HepG2 (cell line): ENCODE measurements at regions not wholly inside any gene's neighbourhood (a gene's known extent, or its start where the extent isn't known, plus 50 kb on each side); places are given as distances from the start of the nearest gene placed in this dataset.

Experiments
- ATAC-seq: fragments of 200-7000 bp; cut with Tn5 transposase; 3 replicates; pipeline ENCODE4 v1.9.1; 2020; ENCODE audit warnings: mild to moderate bottlenecking, moderate library complexity
- BruUV-seq: library from RNA; stranded (reverse); fragments of 400-500 nt; replicated peaks from 2 replicates; lab custom pipeline; 2021; lab: Mats Ljungman, UMichigan
- CTCF ChIA-PET: fragments of 300-600 bp; formaldehyde crosslinking; extraction: SDS; loops from one replicate; lab custom pipeline; 2021; ENCODE audit warnings: low total read pairs, inconsistent platforms, low intra/inter-chr PET ratio; lab: Yijun Ruan, JAX
- POLR2A ChIA-PET: fragments of 350-600 bp; sonication (Branson Sonifier 250); formaldehyde crosslinking; loops from one replicate; lab custom pipeline; 2020; ENCODE audit warnings: antibody characterized with exemption, inconsistent platforms; lab: Yijun Ruan, JAX
- DNase-seq: peaks from one replicate; pipeline ENCODE4 v3.0.0-alpha.2; 2015; ENCODE audit warnings: low spot score
- FAIRE-seq: peaks from 3 replicates; lab custom pipeline; 2011; peaks lifted over from hg19 to GRCh38; lab: Jason Lieb, UNC
- H2AFZ ChIP-seq: one replicate; pipeline ENCODE4 v1.6.1; 2011; ENCODE audit warnings: low read length, inconsistent platforms
- H3K27ac ChIP-seq: fragments of 300-600 bp; 3 replicates; pipeline ENCODE4 v1.8.0; 2011; ENCODE audit warnings: mixed run types, mild to moderate bottlenecking, mixed read lengths, low read length, inconsistent platforms; ENCODE audit not compliant: insufficient read depth; ENCODE audit errors: extremely low read length
- H3K27me3 ChIP-seq, 2 experiments: fragments of 200-600 bp in 1 of 2; 2 replicates in 1 of 2; 3 replicates in 1 of 2; pipeline versions ENCODE4 v1.6.0 to v1.8.0; 2011; ENCODE audit warnings: low read length in 2 of 2, mild to moderate bottlenecking in 2 of 2, moderate library complexity in 2 of 2, inconsistent platforms in 1 of 2; ENCODE audit not compliant: insufficient read depth in 2 of 2, control insufficient read depth in 1 of 2
- H3K36me3 ChIP-seq, 2 experiments: fragments of 200-600 bp in 1 of 2; replicated peaks in 1 of 2; 2 replicates in 1 of 2; 3 replicates in 1 of 2; pipeline versions ENCODE4 v1.5.1 to v1.8.0; 2011; ENCODE audit warnings: low read length in 2 of 2, inconsistent platforms in 1 of 2; ENCODE audit not compliant: insufficient read depth in 2 of 2, control insufficient read depth in 1 of 2
- H3K4me1 ChIP-seq: 2 replicates; pipeline ENCODE4 v1.5.1; 2012; ENCODE audit warnings: low read length, inconsistent platforms; ENCODE audit not compliant: insufficient read depth
- H3K4me2 ChIP-seq: 2 replicates; pipeline ENCODE4 v1.6.0; 2011; ENCODE audit warnings: low read depth, low read length, inconsistent platforms
- H3K4me3 ChIP-seq, 3 experiments: fragments of 200-600 bp in 1 of 3; sonication (generic), shearing (Covaris generic) in 1 of 3; replicated peaks in 1 of 3; 2 replicates each; pipeline ENCODE4 v1.5.1; 2011 to 2016; ENCODE audit warnings: low read length in 3 of 3, inconsistent platforms in 2 of 3, low read depth in 2 of 3, mild to moderate bottlenecking in 2 of 3, control low read depth in 1 of 3, mixed read lengths in 1 of 3; ENCODE audit not compliant: insufficient read depth in 1 of 3
- H3K79me2 ChIP-seq: one replicate; pipeline ENCODE4 v1.6.1; 2011; ENCODE audit warnings: low read length, inconsistent platforms; ENCODE audit not compliant: insufficient read depth
- H3K9ac ChIP-seq: 2 replicates; pipeline ENCODE4 v1.6.0; 2011; ENCODE audit warnings: mild to moderate bottlenecking, low read depth, low read length, inconsistent platforms; ENCODE audit not compliant: insufficient read depth
- H3K9me3 ChIP-seq: 2 replicates; pipeline ENCODE4 v1.5.1; 2012; ENCODE audit warnings: mild to moderate bottlenecking, low read length
- H4K20me1 ChIP-seq: 2 replicates; pipeline ENCODE4 v1.6.0; 2011; ENCODE audit warnings: inconsistent platforms, mild to moderate bottlenecking, low read length, moderate library complexity; ENCODE audit not compliant: insufficient read depth
- CC2D1A ChIP-seq: sonication (generic); formaldehyde crosslinking; IDR thresholded peaks from 2 replicates; pipeline ENCODE4 v1.8.1; 2023; ENCODE audit warnings: mild to moderate bottlenecking, missing genetic modification reagents
- KLF11 ChIP-seq: IDR thresholded peaks from 2 replicates; pipeline ENCODE4 v1.6.1; 2016; ENCODE audit warnings: missing compliant biosample characterization
- RELA ChIP-seq: sonication (generic); formaldehyde crosslinking; IDR thresholded peaks from 2 replicates; pipeline ENCODE4 v1.4.0; 2020; ENCODE audit warnings: missing genetic modification reagents
- RORA ChIP-seq: sonication (generic); formaldehyde crosslinking; IDR thresholded peaks from 2 replicates; pipeline ENCODE4 v1.5.0; 2020; ENCODE audit warnings: mild to moderate bottlenecking, missing genetic modification reagents, moderate library complexity
- RXRA ChIP-seq: sonication (generic); formaldehyde crosslinking; IDR thresholded peaks from 2 replicates; pipeline ENCODE4 v1.5.1; 2020; ENCODE audit warnings: missing genetic modification reagents
- SNAI1 ChIP-seq: sonication (generic); formaldehyde crosslinking; IDR thresholded peaks from 2 replicates; pipeline ENCODE4 v1.5.0; 2020; ENCODE audit warnings: mild to moderate bottlenecking, missing genetic modification reagents, borderline replicate concordance
- STAG1 ChIP-seq: sonication (generic); formaldehyde crosslinking; IDR thresholded peaks from 2 replicates; pipeline ENCODE4 v1.4.0; 2020; ENCODE audit warnings: missing genetic modification reagents
- SYNCRIP ChIP-seq: fragments of 200-400 bp; formaldehyde crosslinking; IDR thresholded peaks from 2 replicates; pipeline ENCODE4 v1.6.1; 2018; ENCODE audit warnings: mild to moderate bottlenecking, low read depth, low read length; ENCODE audit not compliant: insufficient read depth
- ZFP1 ChIP-seq: IDR thresholded peaks from 2 replicates; pipeline ENCODE4 v1.6.1; 2016
- ZNF768 ChIP-seq: sonication (generic); formaldehyde crosslinking; IDR thresholded peaks from 2 replicates; pipeline ENCODE4 v1.4.0; 2020; ENCODE audit warnings: missing genetic modification reagents
- WGBS: methylation state at CpG from one replicate; pipeline ENCODE4 v1.1.6; 2017; ENCODE audit warnings: low lambda C conversion rate; 5-methylcytosine and 5-hydroxymethylcytosine counted together
- in situ Hi-C: cut with HindIII; loops from 2 replicates; pipeline ENCODE4 v1.10.0; 2017; ENCODE audit warnings: low pct_unique_long_range_greater_than_20kb; ENCODE audit not compliant: extremely low pct_ligation_motif_present
- intact Hi-C: fragments of 100-400 bp; cut with micrococcal nuclease; formaldehyde crosslinking; loops from one replicate; pipeline ENCODE4 v1.10.0; 2022; ENCODE audit not compliant: unreplicated experiment
- TF ChIP-seq, protein P1 (sequence below): sonication (generic); formaldehyde crosslinking; IDR thresholded peaks from 2 replicates; pipeline ENCODE4 v1.9.0; 2021; ENCODE audit warnings: mild to moderate bottlenecking, missing genetic modification reagents

DNA sequence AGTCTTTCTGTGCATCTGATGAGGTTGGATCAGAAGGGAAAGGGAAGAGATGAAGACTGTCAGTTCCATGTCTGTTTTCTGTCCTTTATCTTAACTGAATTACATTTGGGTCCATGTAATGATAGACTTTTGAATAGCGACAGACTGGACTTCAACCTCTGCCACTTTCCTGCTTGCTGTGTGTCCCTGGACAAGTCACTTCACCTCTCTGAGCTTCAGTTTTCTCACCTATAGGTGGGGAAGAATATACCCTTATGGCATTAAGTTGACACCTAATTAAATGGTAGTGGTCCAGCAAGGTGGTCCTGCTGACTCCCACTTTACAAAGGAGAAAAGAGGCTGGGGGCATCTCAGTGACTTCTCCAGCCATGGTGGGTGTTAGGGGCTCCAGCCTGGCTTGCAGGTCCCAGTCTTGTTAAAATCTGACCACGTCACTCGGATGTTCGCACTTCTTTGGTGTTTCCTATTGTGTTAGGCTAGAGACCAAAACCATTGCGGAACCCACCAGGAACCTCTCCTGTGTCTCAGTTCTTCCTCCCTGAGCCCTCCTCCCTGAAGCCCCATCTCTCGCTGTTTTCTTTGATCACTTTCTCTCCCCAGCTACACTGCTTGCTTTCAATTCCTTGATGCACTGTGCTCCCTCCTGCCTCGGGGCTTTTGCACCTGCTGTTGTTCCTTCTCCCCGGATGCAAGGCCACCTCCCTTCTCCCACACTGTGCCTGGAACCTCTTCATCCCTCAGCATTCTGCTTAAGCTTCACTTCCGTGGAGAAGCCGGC lies 256.5 kb downstream of the NSG2 start (continued):
- no peak for TF ChIP-seq SYNCRIP

DNA sequence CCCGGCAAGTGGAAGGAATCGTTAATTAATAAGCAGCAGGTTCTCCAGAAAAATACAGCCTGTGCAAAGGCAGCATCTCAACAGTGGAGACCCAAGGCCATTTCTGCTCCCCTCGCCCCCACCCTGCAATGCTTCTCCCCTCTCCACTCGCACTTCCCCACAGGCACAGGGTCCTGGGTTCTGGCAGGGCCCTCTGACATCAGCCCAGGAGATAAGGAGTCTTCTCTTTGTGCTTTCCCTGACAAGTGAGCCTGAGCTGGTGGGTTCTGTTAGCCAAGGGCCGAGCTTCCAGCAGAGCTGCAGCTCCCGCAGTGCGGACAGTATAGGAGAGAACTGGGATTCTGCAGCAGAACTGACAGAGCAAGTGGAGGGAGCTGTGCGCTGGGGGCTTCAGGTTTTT lies 257.5 kb downstream of the NSG2 start:
- no peak overlapping the region for H3K27ac ChIP-seq
- no peak overlapping the region for H3K4me3 ChIP-seq
- BruUV-seq, result no TSS peak
- H3K4me1 ChIP-seq, result no peaks in the 10 kb centered on the region
- peaks cover 0 to 9% of the 10 kb centered on the region in 2 experiments; a peak in 2 of 5 replicates for H3K27me3 ChIP-seq
- no peaks in the 10 kb centered on the region for H3K9me3 ChIP-seq
- H2AFZ ChIP-seq, result no peak overlapping the region
- H3K9ac ChIP-seq, result no peak overlapping the region
- H3K79me2 ChIP-seq, result no peaks in the 10 kb centered on the region
- ATAC-seq, result no peak
- 46% methylated on average over 7 of the region's 8 CpGs for WGBS
- no peak for FAIRE-seq
- intact Hi-C loops, result no loop called here
- TF ChIP-seq STAG1 (CRISPR knock-in tag) (no peak), ZNF768 (CRISPR knock-in tag) (no peak), RXRA (CRISPR knock-in tag) (no peak), KLF11 (CRISPR knock-in tag) (no peak), RELA (CRISPR knock-in tag) (no peak)
- TF ChIP-seq, all 625 proteins: peak for 0
- Histone ChIP-seq H3K4me2 (no peak overlapping the region), H3K36me3 (no peaks in the 10 kb centered on the region), H4K20me1 (no peaks in the 10 kb centered on the region)
- ChIA-PET CTCF (no interaction called here), POLR2A (no interaction called here)
- in situ Hi-C loops, result no loop called here
- no peak for DNase-seq

DNA sequence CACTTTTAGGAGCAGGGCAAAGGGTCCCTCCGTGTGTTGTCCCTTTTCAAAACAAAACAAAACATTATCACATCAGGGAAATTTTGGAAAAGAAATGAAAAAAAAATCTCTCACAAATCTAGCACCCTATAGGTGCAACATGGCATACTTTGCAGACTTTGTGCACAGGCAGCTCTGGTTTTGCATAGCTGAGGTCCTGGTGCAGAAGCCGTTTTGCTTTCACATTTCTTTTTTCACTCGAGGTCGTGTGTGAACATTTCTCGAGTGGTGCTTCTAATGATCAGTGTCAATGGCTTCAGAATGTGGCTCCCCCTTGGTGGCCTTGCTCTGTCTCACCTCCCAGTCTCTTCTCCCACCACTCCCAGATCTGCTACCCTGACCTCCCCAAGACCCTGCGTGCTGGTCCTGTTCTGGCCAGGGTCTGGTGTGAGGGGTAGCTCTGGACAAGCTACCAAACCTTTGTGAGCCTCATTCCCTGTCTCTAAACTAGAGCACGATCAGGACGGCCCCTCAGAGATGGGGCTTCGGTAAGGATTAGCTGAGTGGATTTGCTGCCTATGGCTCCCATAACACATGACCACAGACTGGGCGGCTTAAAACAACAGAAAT lies 258.0 kb downstream of the NSG2 start:
- DNase-seq (no peak), FAIRE-seq (no peak), ATAC-seq (no peak)
- no peak overlapping the region for H3K4me3 ChIP-seq
- 15% methylated on average over 8 of the region's 10 CpGs for WGBS
- H3K9ac ChIP-seq, result no peak overlapping the region
- H3K79me2 ChIP-seq, result no peaks in the 10 kb centered on the region
- H2AFZ ChIP-seq, result no peak overlapping the region
- H3K27me3 ChIP-seq, result peaks cover 0 to 9% of the 10 kb centered on the region in 2 experiments; a peak in 2 of 5 replicates
- H3K36me3 ChIP-seq, result no peaks in the 10 kb centered on the region
- H4K20me1 ChIP-seq, result no peaks in the 10 kb centered on the region
- no TSS peak for BruUV-seq
- no peak overlapping the region for H3K27ac ChIP-seq
- ChIA-PET POLR2A (no interaction called here), CTCF (no interaction called here)
- in situ Hi-C loops (no loop called here), intact Hi-C loops (no loop called here)
- H3K4me1 ChIP-seq, result no peaks in the 10 kb centered on the region
- H3K9me3 ChIP-seq, result no peaks in the 10 kb centered on the region
- H3K4me2 ChIP-seq, result no peak overlapping the region
- TF ChIP-seq ZFP1 (CRISPR knock-in tag) (no peak), RORA (CRISPR knock-in tag) (no peak), SNAI1 (CRISPR knock-in tag) (no peak), CC2D1A (CRISPR knock-in tag) (no peak)
- TF ChIP-seq, protein P1, sequence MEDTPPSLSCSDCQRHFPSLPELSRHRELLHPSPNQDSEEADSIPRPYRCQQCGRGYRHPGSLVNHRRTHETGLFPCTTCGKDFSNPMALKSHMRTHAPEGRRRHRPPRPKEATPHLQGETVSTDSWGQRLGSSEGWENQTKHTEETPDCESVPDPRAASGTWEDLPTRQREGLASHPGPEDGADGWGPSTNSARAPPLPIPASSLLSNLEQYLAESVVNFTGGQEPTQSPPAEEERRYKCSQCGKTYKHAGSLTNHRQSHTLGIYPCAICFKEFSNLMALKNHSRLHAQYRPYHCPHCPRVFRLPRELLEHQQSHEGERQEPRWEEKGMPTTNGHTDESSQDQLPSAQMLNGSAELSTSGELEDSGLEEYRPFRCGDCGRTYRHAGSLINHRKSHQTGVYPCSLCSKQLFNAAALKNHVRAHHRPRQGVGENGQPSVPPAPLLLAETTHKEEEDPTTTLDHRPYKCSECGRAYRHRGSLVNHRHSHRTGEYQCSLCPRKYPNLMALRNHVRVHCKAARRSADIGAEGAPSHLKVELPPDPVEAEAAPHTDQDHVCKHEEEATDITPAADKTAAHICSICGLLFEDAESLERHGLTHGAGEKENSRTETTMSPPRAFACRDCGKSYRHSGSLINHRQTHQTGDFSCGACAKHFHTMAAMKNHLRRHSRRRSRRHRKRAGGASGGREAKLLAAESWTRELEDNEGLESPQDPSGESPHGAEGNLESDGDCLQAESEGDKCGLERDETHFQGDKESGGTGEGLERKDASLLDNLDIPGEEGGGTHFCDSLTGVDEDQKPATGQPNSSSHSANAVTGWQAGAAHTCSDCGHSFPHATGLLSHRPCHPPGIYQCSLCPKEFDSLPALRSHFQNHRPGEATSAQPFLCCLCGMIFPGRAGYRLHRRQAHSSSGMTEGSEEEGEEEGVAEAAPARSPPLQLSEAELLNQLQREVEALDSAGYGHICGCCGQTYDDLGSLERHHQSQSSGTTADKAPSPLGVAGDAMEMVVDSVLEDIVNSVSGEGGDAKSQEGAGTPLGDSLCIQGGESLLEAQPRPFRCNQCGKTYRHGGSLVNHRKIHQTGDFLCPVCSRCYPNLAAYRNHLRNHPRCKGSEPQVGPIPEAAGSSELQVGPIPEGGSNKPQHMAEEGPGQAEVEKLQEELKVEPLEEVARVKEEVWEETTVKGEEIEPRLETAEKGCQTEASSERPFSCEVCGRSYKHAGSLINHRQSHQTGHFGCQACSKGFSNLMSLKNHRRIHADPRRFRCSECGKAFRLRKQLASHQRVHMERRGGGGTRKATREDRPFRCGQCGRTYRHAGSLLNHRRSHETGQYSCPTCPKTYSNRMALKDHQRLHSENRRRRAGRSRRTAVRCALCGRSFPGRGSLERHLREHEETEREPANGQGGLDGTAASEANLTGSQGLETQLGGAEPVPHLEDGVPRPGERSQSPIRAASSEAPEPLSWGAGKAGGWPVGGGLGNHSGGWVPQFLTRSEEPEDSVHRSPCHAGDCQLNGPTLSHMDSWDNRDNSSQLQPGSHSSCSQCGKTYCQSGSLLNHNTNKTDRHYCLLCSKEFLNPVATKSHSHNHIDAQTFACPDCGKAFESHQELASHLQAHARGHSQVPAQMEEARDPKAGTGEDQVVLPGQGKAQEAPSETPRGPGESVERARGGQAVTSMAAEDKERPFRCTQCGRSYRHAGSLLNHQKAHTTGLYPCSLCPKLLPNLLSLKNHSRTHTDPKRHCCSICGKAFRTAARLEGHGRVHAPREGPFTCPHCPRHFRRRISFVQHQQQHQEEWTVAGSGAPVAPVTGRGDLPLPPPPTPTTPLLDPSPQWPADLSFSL, result no peak
